ENCODE measurements at regions not wholly inside any gene's neighbourhood (a gene's known extent, or its start where the extent isn't known, plus 50 kb on each side); places are given as distances from the start of the nearest gene placed in this dataset.

- TF ChIP-seq REST (IDR thresholded peaks at IDR 0.05), result no peak
- TF ChIP-seq E2F6 (IDR thresholded peaks at IDR 0.05; ENCODE audit: borderline replicate concordance, low read depth), result no peak
- no peak for TF ChIP-seq NFE2L2 (conservative IDR thresholded peaks at IDR 0.05; ENCODE audit: low read length)
- no peak for TF ChIP-seq CHD4 (IDR thresholded peaks at IDR 0.05; ENCODE audit: borderline replicate concordance)
- no peak for TF ChIP-seq TFCP2L1 (CRISPR knock-in tag; IDR thresholded peaks at IDR 0.05)
- TF ChIP-seq BHLHE40 (IDR thresholded peaks at IDR 0.05; ENCODE audit: low read depth, low read length), result no peak
- TF ChIP-seq HDAC2 (IDR thresholded peaks at IDR 0.05), result no peak
- TF ChIP-seq FOSB (CRISPR knock-in tag; IDR thresholded peaks at IDR 0.05), result no peak
- TF ChIP-seq TP53 (CRISPR knock-in tag; IDR thresholded peaks at IDR 0.05), result no peak
- no peak for TF ChIP-seq ATOH8 (CRISPR knock-in tag; IDR thresholded peaks at IDR 0.05; ENCODE audit: low read depth)
- TF ChIP-seq GATA3 (IDR thresholded peaks at IDR 0.05; ENCODE audit: borderline replicate concordance), result no peak
Measured at GRCh38 chr16:87222335-87222734, 94.9 kb downstream of the C16orf95 start (continued).

- Histone ChIP-seq H3K9me3 (no peaks in the 10 kb centered on the region), H3K27ac (no peak overlapping the region), H3K4me1 (no peaks in the 10 kb centered on the region), H3K4me2 (no peak overlapping the region), H3K4me3 (no peak overlapping the region)
- TF ChIP-seq ZFP36 (IDR thresholded peaks at IDR 0.05; ENCODE audit: borderline replicate concordance, partially characterized antibody) (peak; percentile 54), GATA3 (IDR thresholded peaks at IDR 0.05; ENCODE audit: borderline replicate concordance) (no peak)
- CTCF ChIA-PET, result interaction anchor here (0.8 kb wide), 1 partner anchor 55 kb away, joined by 3 read pairs; no protein-coding TSS in a partner anchor
- DNase-seq (ENCODE audit: low read depth in 1 of 2, low spot score in 1 of 2) (no peak), FAIRE-seq (no peak), ATAC-seq (no peak)
- 33% methylated on average over 3 of the region's 3 CpGs for WGBS (ENCODE audit: missing lambda C conversion rate)
- POLR2A ChIA-PET, result no interaction called here
Measured at GRCh38 chr16:87223656-87224248, 93.4 kb downstream of the C16orf95 start.

- H3K27ac ChIP-seq, result no peak overlapping the region
- CTCF ChIA-PET, result interaction anchor here (0.6 to 1.1 kb wide), 3 partner anchors 23 to 171 kb away, joined by 3 read pairs; no protein-coding TSS in a partner anchor
- peaks cover 5% of the 10 kb centered on the region; the same call in 1 of the 3 replicates for H3K9me3 ChIP-seq
- ATAC-seq (no peak), DNase-seq (ENCODE audit: low read depth in 1 of 2, low spot score in 1 of 2) (no peak), FAIRE-seq (no peak)
- no peak overlapping the region for H3K4me3 ChIP-seq
- H3K4me1 ChIP-seq, result no peaks in the 10 kb centered on the region
- POLR2A ChIA-PET, result no interaction called here
- H3K4me2 ChIP-seq, result no peak overlapping the region
- no peak for TF ChIP-seq ZC3H11A (IDR thresholded peaks at IDR 0.05)
- no peak for TF ChIP-seq RNF2 (IDR thresholded peaks at IDR 0.05; ENCODE audit: borderline replicate concordance, low read depth)
- TF ChIP-seq RCOR1 (IDR thresholded peaks at IDR 0.05; ENCODE audit: low read depth, low read length), result no peak
- no peak for TF ChIP-seq JUN (IDR thresholded peaks at IDR 0.05)
- TF ChIP-seq POLR2A (IDR thresholded peaks at IDR 0.05; ENCODE audit: low read length), result no peak
- TF ChIP-seq SREBF2 (IDR thresholded peaks at IDR 0.05), result no peak
- no peak for TF ChIP-seq EHF (CRISPR knock-in tag; IDR thresholded peaks at IDR 0.05)
- TF ChIP-seq CTCF (IDR thresholded peaks at IDR 0.05), result no peak
- TF ChIP-seq HOXA7 (CRISPR knock-in tag; IDR thresholded peaks at IDR 0.05), result no peak
- TF ChIP-seq CEBPB (IDR thresholded peaks at IDR 0.05), result no peak
- TF ChIP-seq MAX (IDR thresholded peaks at IDR 0.05), result no peak
- TF ChIP-seq REST (IDR thresholded peaks at IDR 0.05), result no peak
- TF ChIP-seq RFX5 (IDR thresholded peaks at IDR 0.05), result no peak
Measured at GRCh38 chr16:87226926-87227295, 90.3 kb downstream of the C16orf95 start.

All from A549 (cell line).